ENCODE measurements at regions not wholly inside any gene's neighbourhood (a gene's known extent, or its start where the extent isn't known, plus 50 kb on each side); places are given as distances from the start of the nearest gene placed in this dataset.

DNA sequence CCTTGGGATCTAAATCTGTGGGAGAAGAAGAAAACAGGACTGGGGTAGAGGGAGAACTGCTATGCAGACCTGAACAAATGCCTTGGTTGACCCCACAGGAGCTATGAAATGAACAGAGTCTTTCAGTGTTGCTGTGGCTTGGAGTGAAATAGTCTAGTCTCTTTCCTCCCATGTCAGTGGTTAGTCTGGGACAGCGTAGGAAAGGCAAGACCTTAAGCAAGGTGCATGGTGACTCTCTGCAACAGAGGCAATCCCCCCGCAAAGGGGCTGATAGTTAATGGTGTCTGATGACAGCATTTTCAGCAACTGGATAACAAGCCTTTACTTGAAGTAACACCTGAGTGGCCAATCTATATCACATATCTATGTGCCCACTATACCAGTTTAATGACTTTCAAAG is 62.3 kb downstream of the ARL4A start:
- Mint-ChIP-seq H3K27me3 (ENCODE audit: unreplicated experiment) (no peaks in the 10 kb centered on the region), H3K27ac (ENCODE audit: unreplicated experiment) (no peak overlapping the region), H3K4me3 (ENCODE audit: low read depth, unreplicated experiment) (no peak overlapping the region), H3K9me3 (ENCODE audit: low read depth, unreplicated experiment) (no peaks in the 10 kb centered on the region), H3K36me3 (ENCODE audit: insufficient read depth, unreplicated experiment) (no peaks in the 10 kb centered on the region), H3K4me1 (ENCODE audit: low read depth, unreplicated experiment) (peaks cover 8% of the 10 kb centered on the region)
- CTCF ChIA-PET = interaction anchor here (1.0 kb wide), 1 partner anchor 63 kb away, joined by 3 read pairs; no protein-coding TSS in a partner anchor
- no TSS peak for BruUV-seq (replicated peaks)
- TF ChIP-seq, protein P1, sequence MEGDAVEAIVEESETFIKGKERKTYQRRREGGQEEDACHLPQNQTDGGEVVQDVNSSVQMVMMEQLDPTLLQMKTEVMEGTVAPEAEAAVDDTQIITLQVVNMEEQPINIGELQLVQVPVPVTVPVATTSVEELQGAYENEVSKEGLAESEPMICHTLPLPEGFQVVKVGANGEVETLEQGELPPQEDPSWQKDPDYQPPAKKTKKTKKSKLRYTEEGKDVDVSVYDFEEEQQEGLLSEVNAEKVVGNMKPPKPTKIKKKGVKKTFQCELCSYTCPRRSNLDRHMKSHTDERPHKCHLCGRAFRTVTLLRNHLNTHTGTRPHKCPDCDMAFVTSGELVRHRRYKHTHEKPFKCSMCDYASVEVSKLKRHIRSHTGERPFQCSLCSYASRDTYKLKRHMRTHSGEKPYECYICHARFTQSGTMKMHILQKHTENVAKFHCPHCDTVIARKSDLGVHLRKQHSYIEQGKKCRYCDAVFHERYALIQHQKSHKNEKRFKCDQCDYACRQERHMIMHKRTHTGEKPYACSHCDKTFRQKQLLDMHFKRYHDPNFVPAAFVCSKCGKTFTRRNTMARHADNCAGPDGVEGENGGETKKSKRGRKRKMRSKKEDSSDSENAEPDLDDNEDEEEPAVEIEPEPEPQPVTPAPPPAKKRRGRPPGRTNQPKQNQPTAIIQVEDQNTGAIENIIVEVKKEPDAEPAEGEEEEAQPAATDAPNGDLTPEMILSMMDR (IDR thresholded peaks at IDR 0.05; ENCODE audit: unreplicated experiment) = no peak
- intact Hi-C loops (cut with micrococcal nuclease; ENCODE audit: unreplicated experiment) = no loop called here
- DNase-seq = no peak

DNA sequence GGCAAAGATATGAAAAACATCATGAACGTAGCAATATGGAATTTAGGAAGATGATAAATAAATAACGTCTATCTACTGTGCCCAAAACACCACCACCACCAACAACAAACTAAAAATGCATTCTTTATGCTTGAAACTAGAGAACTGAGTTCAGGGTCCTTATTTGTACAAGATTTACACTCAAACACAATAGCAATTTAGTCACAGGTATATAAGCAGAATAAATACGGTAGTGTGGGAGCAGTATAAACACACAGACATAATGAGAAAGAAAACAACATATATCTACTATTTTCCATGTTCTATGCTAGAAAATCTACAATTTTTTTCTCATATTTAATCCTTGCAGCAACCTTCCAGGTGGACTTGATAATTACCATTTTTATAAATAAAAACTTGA is 64.3 kb downstream of the ARL4A start:
- Mint-ChIP-seq H3K4me1 (ENCODE audit: low read depth, unreplicated experiment) (peaks cover 8% of the 10 kb centered on the region), H3K27me3 (ENCODE audit: unreplicated experiment) (no peaks in the 10 kb centered on the region), H3K27ac (ENCODE audit: unreplicated experiment) (no peak overlapping the region), H3K36me3 (ENCODE audit: insufficient read depth, unreplicated experiment) (no peaks in the 10 kb centered on the region), H3K9me3 (ENCODE audit: low read depth, unreplicated experiment) (no peaks in the 10 kb centered on the region), H3K4me3 (ENCODE audit: low read depth, unreplicated experiment) (no peak overlapping the region)
- DNase-seq = no peak
- BruUV-seq (replicated peaks) = no TSS peak
- intact Hi-C loops (cut with micrococcal nuclease; ENCODE audit: unreplicated experiment) = no loop called here
- TF ChIP-seq, protein P1 (IDR thresholded peaks at IDR 0.05; ENCODE audit: unreplicated experiment) = no peak
- CTCF ChIA-PET = no interaction called here

DNA sequence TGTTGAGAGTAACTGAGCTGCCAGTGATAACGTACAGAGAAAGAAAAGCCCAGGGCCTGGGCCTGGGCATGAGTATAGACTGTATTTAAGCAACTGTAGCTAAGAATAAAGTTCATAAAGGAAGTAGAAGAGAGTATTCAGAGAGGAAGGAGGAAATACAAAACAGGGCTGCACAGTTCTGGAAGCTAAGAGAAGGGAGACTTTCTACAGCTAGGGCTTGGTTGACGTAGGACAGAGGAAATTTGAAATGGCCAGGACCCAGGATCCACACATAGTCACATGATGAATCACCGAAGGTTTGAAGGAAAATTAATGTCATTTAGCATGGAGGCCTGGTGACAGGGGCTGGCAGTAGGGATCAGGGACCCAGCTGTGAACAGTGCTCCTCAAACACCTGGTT is 66.7 kb downstream of the ARL4A start:
- peaks cover 8% of the 10 kb centered on the region for H3K4me1 Mint-ChIP-seq (ENCODE audit: low read depth, unreplicated experiment)
- no peaks in the 10 kb centered on the region for H3K9me3 Mint-ChIP-seq (ENCODE audit: low read depth, unreplicated experiment)
- intact Hi-C loops (cut with micrococcal nuclease; ENCODE audit: unreplicated experiment) = no loop called here
- BruUV-seq (replicated peaks) = no TSS peak
- no peak overlapping the region for H3K27ac Mint-ChIP-seq (ENCODE audit: unreplicated experiment)
- TF ChIP-seq, protein P1 (IDR thresholded peaks at IDR 0.05; ENCODE audit: unreplicated experiment) = no peak
- no peak overlapping the region for H3K4me3 Mint-ChIP-seq (ENCODE audit: low read depth, unreplicated experiment)
- no peaks in the 10 kb centered on the region for H3K27me3 Mint-ChIP-seq (ENCODE audit: unreplicated experiment)
- no peaks in the 10 kb centered on the region for H3K36me3 Mint-ChIP-seq (ENCODE audit: insufficient read depth, unreplicated experiment)
- DNase-seq = no peak
- CTCF ChIA-PET = no interaction called here

- TF ChIP-seq, protein P1 (IDR thresholded peaks at IDR 0.05; ENCODE audit: unreplicated experiment) = no peak
- no peak for DNase-seq
- H3K27ac Mint-ChIP-seq (ENCODE audit: unreplicated experiment) = peak overlapping the region; percentile 7
- H3K27me3 Mint-ChIP-seq (ENCODE audit: unreplicated experiment) = no peaks in the 10 kb centered on the region
- H3K9me3 Mint-ChIP-seq (ENCODE audit: low read depth, unreplicated experiment) = peaks cover 14% of the 10 kb centered on the region
- H3K4me1 Mint-ChIP-seq (ENCODE audit: low read depth, unreplicated experiment) = peaks cover 8% of the 10 kb centered on the region
- BruUV-seq (replicated peaks) = no TSS peak
- no peaks in the 10 kb centered on the region for H3K36me3 Mint-ChIP-seq (ENCODE audit: insufficient read depth, unreplicated experiment)
- intact Hi-C loops (cut with micrococcal nuclease; ENCODE audit: unreplicated experiment) = no loop called here
- H3K4me3 Mint-ChIP-seq (ENCODE audit: low read depth, unreplicated experiment) = no peak overlapping the region
- CTCF ChIA-PET = interaction anchor here (1.3 kb wide), 1 partner anchor 13 kb away, joined by 6 read pairs; no protein-coding TSS in a partner anchor
Observed at GRCh38 chr7:12756821-12757220, 69.4 kb downstream of the ARL4A start.
